22Rv1 (cell line): ENCODE measurements at regions not wholly inside any gene's neighbourhood (a gene's known extent, or its start where the extent isn't known, plus 50 kb on each side); places are given as distances from the start of the nearest gene placed in this dataset.

Experiments
- H3K27ac ChIP-seq: fragments of 450-650 bp; 2 replicates; pipeline ENCODE4 v1.5.1; 2017
- ZFX ChIP-seq: fragments of 450-650 bp; IDR thresholded peaks from 2 replicates; pipeline ENCODE4 v1.6.1; 2017; ENCODE audit warnings: antibody characterized with exemption, borderline replicate concordance
- TF ChIP-seq, protein P1 (sequence below): fragments of 450-650 bp; IDR thresholded peaks from 2 replicates; pipeline ENCODE4 v1.5.1; 2017; ENCODE audit warnings: mild to moderate bottlenecking

GRCh38 chr6:164838068-164838615, 471.3 kb downstream of the C6orf118 start:
- TF ChIP-seq, protein P1, sequence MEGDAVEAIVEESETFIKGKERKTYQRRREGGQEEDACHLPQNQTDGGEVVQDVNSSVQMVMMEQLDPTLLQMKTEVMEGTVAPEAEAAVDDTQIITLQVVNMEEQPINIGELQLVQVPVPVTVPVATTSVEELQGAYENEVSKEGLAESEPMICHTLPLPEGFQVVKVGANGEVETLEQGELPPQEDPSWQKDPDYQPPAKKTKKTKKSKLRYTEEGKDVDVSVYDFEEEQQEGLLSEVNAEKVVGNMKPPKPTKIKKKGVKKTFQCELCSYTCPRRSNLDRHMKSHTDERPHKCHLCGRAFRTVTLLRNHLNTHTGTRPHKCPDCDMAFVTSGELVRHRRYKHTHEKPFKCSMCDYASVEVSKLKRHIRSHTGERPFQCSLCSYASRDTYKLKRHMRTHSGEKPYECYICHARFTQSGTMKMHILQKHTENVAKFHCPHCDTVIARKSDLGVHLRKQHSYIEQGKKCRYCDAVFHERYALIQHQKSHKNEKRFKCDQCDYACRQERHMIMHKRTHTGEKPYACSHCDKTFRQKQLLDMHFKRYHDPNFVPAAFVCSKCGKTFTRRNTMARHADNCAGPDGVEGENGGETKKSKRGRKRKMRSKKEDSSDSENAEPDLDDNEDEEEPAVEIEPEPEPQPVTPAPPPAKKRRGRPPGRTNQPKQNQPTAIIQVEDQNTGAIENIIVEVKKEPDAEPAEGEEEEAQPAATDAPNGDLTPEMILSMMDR = no peak
- no peak overlapping the region for H3K27ac ChIP-seq

DNA sequence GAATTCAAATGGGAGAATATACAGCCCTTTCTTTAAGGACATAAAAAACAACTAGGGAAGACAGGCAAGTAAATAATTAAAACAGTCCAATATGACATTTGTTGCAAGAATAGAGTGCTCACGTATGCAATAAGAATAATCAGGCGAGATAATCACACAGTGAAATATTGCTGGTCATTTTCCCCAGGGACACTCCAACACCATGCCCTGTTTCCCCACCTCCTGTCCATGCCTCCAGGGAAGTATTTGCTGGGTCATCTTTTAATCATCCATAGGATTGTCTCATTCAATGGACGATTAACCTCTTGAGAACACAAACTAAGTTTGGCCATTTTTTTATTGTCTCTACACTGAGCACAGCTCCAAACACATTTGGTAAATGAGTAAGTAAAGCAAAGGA, 472.9 kb downstream of the C6orf118 start:
- TF ChIP-seq ZFX = no peak
- TF ChIP-seq, protein P1 = no peak
- no peak overlapping the region for H3K27ac ChIP-seq

DNA sequence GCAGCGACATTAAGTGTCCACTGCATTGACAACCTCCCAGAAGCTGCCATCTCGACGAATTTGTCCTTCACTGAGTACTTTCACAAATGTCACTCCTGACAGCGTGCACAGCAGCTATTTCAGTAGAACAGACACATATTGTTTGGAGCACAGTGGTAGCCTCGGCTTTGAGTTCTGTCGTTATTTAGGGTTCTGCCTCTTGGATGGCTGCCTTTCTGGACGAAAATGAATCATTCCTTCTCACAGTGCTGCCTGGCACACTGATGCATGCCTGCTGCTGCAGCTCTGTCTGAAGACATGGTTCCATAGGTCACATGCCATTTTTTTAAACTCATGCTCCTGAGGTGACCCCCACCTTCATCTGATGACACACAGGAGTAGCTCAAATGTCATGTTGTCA, 477.0 kb downstream of the C6orf118 start:
- TF ChIP-seq, protein P1 = no peak
- TF ChIP-seq ZFX = no peak

DNA sequence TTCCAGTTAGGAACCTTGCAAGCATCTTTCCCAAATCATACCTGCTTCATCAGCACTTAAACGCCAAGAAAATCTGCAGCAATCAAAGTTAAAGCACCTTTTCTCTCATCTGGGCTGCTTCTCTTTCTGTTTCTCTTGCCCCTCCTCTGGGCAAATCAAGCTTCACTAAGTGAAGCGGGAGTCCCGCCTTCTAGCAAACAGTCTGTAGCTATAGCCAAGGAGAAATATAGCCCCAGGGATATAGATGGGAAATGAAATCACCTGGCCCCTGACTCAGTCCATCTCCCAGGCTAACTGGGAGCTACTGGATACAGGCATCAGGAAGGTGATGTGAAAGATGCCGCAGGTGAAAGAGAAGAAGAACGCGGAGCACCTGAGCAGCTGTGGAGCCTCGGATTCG, 481.9 kb downstream of the C6orf118 start:
- TF ChIP-seq, protein P1 = no peak
- TF ChIP-seq ZFX = no peak

More for the DNA sequence above, 477.0 kb downstream of the C6orf118 start:
- no peak overlapping the region for H3K27ac ChIP-seq

DNA sequence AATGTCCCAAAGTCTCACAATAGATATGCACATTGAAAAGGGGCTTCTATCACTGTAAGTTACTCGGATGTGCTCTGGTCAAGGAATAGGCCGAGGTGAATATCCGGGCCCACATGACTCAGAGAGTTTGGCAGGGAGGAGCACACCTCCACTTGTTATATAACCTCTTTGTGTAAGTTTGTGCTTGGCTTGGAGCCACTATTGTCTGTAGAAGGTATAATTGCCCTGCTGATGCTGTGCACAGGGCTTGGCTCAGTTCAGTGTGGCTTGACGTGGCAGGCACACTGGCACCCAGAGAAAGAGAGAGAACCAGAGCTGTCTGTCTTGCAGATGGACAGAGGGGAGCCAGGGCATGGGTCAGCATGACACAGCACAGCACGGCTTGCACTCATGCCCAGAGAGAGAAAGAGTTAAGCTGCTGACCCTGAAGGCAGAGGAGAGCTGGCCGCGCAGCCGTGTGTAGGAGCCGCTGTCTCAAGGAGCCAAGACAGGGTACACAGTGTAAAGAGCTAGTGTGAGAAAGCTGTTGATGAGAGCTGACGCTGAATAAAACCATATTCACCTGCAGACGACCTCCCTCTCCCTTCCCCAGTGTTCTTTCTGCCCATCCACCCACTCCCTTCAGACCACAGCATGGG, 482.5 kb downstream of the C6orf118 start:
- TF ChIP-seq, protein P1 = no peak
- no peak for TF ChIP-seq ZFX
- H3K27ac ChIP-seq = no peak overlapping the region

More for the DNA sequence above, 481.9 kb downstream of the C6orf118 start:
- no peak overlapping the region for H3K27ac ChIP-seq

GRCh38 chr6:164825386-164825785, 484.0 kb downstream of the C6orf118 start:
- TF ChIP-seq, protein P1 = no peak
- TF ChIP-seq ZFX = no peak
- H3K27ac ChIP-seq = no peak overlapping the region

DNA sequence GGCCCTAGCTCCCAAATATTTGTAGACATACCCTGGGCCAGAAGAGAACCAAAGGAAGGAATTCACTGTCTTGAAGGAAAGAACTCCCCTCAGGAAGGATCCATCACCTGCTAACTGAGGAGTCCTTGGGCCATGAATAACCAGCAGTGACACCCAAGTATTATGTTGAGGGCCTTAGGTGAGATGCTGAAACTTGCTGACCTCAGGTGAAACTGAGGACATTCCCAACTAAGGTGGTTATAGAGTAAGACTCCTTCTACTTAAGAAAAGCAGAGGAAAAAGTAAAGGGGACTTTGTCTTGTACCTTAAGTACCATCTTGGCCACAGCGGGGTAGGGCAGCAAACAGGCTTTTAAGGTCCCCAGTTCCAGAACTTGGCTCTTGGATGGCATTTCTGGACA, 491.7 kb downstream of the C6orf118 start:
- TF ChIP-seq ZFX = no peak
- no peak overlapping the region for H3K27ac ChIP-seq

- TF ChIP-seq, protein P1 = no peak
- TF ChIP-seq ZFX = no peak
- H3K27ac ChIP-seq = no peak overlapping the region
Measured at GRCh38 chr6:164812706-164813105, 496.7 kb downstream of the C6orf118 start.
